GM12865 (cell line): ENCODE measurements at regions not wholly inside any gene's neighbourhood (a gene's known extent, or its start where the extent isn't known, plus 50 kb on each side); places are given as distances from the start of the nearest gene placed in this dataset.

Experiments used
- DNase-seq: peaks from one replicate; pipeline ENCODE4 v3.0.0; 2010; ENCODE audit warnings: low read depth
- H3K4me3 ChIP-seq: 2 replicates; pipeline ENCODE4 v1.5.1; 2011; ENCODE audit warnings: mild to moderate bottlenecking, low read depth, low read length, control low read depth
- CTCF ChIP-seq: IDR thresholded peaks from 2 replicates; pipeline ENCODE4 v1.5.1; 2011; ENCODE audit warnings: low read length, control low read depth, low read depth, inconsistent platforms; ENCODE audit not compliant: insufficient read depth; ENCODE audit errors: missing control alignments

- no peak for DNase-seq
- TF ChIP-seq CTCF = no peak
- no peak overlapping the region for H3K4me3 ChIP-seq
Measured at GRCh38 chr14:43042408-43042807, 1435.7 kb downstream of the LRFN5 start.

DNA sequence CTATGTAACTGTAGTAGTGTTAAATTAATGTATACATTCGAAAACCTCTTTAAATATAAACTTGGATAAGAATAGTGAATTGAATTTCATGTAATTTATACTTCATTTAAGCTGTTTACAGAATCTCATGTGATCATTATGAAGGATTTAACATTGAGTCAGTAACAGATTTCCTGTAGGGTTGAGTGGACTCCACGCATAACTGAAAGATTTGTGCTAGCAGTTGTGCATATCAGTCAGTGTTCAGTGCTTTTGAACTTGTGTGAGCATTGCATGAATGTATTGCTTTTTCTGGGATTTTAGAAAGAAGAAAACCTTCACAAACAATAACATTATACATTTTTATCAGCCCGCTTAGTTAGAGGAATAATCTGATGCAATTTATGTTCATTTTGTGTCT is 1435.3 kb downstream of the LRFN5 start:
- TF ChIP-seq CTCF = no peak
- H3K4me3 ChIP-seq = no peak overlapping the region

DNA sequence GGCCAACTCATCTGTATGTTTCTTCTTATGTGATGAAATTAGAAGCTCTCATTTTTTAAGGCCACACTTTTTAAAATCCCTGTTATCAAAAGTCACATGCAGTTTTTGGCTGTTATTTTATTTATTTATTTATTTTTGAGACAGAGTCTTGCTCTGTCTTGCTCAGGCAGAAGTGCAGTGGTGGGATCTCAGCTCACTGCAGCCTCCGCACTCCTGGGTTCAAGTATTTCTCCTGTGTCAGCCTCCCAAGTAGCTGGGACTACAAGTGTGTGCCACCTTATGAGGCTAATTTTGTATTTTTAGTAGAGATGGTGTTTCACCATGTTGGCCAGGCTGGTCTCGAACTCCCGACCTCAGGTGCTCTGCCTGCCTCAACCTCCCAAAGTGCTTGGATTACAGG is 1434.5 kb downstream of the LRFN5 start:
- TF ChIP-seq CTCF = no peak
- no peak for DNase-seq
- H3K4me3 ChIP-seq = no peak overlapping the region

More for the DNA sequence above, 1435.3 kb downstream of the LRFN5 start:
- no peak for DNase-seq

- no peak for DNase-seq
- TF ChIP-seq CTCF = no peak
- no peak overlapping the region for H3K4me3 ChIP-seq
Measured at GRCh38 chr14:43039881-43040280, 1433.2 kb downstream of the LRFN5 start.

GRCh38 chr14:43031598-43031997 is 1424.9 kb downstream of the LRFN5 start:
- TF ChIP-seq CTCF = no peak
- no peak overlapping the region for H3K4me3 ChIP-seq
- DNase-seq = no peak

- H3K4me3 ChIP-seq = no peak overlapping the region
- no peak for DNase-seq
- TF ChIP-seq CTCF = no peak
Measured at GRCh38 chr14:43022094-43022800, 1415.6 kb downstream of the LRFN5 start.

- no peak for TF ChIP-seq CTCF
- no peak overlapping the region for H3K4me3 ChIP-seq
- DNase-seq = no peak
Measured at GRCh38 chr14:43019826-43020225, 1413.2 kb downstream of the LRFN5 start.
